C4-2B (cell line): ENCODE measurements at regions not wholly inside any gene's neighbourhood (a gene's known extent, or its start where the extent isn't known, plus 50 kb on each side); places are given as distances from the start of the nearest gene placed in this dataset.

Source experiments
- ZFX ChIP-seq: fragments of 450-650 bp; IDR thresholded peaks from 2 replicates; pipeline ENCODE4 v1.6.1; 2017
- TF ChIP-seq, protein P1 (sequence below): fragments of 450-650 bp; conservative IDR thresholded peaks from 2 replicates; pipeline ENCODE4 v1.5.1; 2017; ENCODE audit warnings: mild to moderate bottlenecking

DNA sequence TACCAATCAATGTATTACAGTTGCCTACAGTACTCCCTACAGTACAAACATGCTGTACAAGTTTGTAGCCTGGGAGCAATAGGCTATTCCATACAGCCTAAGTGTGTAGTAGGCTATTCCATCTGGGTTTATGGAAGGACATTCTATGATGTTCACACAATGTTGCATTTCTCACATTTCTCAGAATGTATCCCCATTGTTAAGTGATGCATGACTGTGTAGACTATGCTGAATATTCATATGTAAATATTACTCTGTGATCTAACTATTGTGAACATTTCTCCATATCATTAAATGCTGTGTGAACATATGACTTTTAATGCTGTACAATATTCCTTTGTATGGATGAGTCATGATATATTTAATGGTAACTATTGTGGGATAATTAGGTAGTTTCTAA lies 139.2 kb upstream of the ADAMTS9 start:
- TF ChIP-seq, protein P1, sequence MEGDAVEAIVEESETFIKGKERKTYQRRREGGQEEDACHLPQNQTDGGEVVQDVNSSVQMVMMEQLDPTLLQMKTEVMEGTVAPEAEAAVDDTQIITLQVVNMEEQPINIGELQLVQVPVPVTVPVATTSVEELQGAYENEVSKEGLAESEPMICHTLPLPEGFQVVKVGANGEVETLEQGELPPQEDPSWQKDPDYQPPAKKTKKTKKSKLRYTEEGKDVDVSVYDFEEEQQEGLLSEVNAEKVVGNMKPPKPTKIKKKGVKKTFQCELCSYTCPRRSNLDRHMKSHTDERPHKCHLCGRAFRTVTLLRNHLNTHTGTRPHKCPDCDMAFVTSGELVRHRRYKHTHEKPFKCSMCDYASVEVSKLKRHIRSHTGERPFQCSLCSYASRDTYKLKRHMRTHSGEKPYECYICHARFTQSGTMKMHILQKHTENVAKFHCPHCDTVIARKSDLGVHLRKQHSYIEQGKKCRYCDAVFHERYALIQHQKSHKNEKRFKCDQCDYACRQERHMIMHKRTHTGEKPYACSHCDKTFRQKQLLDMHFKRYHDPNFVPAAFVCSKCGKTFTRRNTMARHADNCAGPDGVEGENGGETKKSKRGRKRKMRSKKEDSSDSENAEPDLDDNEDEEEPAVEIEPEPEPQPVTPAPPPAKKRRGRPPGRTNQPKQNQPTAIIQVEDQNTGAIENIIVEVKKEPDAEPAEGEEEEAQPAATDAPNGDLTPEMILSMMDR: no peak
- TF ChIP-seq ZFX: no peak
